ENCODE measurements at regions not wholly inside any gene's neighbourhood (a gene's known extent, or its start where the extent isn't known, plus 50 kb on each side); places are given as distances from the start of the nearest gene placed in this dataset.

DNA sequence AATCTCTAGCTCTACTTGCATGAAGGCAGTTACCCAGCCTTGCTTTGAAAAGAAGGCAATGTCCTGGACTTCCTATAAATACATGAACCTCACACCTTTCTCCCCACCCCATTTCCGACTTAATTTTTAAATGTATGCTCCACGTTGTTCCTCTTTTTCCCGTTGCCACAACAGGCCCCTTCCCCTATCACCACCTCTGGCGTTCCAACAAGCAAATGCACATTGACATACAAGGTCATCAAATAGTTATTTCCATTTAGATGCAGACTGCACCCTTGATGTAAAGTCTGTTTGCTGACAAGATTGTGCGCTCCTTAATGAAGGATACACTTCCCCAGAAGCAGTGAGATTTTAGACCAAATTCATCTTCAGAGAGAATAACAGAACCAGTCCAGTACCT lies 260.7 kb upstream of the UMPS start:
- H3K27me3 Mint-ChIP-seq (ENCODE audit: low read depth), result peaks cover 23% of the 10 kb centered on the region
- H3K4me3 Mint-ChIP-seq, result no peak overlapping the region
- no peak overlapping the region for H3K27ac Mint-ChIP-seq
- H3K9me3 Mint-ChIP-seq, result no peaks in the 10 kb centered on the region
- no peaks in the 10 kb centered on the region for H3K4me1 Mint-ChIP-seq (ENCODE audit: low read depth)
- ATAC-seq (replicated peaks in 1 of 2), result no peak
- DNase-seq, result no peak
- no peaks in the 10 kb centered on the region for H3K36me3 Mint-ChIP-seq (ENCODE audit: insufficient read depth in 2 of 2)

DNA sequence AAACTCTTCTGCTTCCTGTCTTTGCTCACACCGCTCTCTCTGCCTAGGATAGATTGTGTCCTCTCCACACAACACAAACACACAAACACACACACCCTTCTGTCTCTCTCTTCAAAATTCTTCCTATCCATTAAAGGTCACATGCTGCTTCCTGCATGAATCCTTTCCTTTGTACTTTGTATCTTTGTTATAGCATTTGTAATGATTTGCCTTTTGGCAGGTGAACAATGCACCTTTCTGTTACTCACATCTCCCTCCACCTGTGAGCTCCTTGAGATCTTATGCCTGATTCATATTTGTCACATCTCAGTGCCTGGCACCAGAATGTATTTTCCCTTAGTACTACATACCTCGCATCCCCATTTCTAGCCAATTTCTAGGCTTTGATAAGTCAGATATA lies 251.4 kb upstream of the UMPS start:
- no peak for ATAC-seq (replicated peaks in 1 of 2)
- Mint-ChIP-seq H3K9me3 (no peaks in the 10 kb centered on the region), H3K4me3 (no peak overlapping the region), H3K4me1 (ENCODE audit: low read depth) (no peaks in the 10 kb centered on the region), H3K27me3 (ENCODE audit: low read depth) (peaks cover 17% of the 10 kb centered on the region), H3K27ac (no peak overlapping the region), H3K36me3 (ENCODE audit: insufficient read depth in 2 of 2) (no peaks in the 10 kb centered on the region)
- DNase-seq, result no peak

DNA sequence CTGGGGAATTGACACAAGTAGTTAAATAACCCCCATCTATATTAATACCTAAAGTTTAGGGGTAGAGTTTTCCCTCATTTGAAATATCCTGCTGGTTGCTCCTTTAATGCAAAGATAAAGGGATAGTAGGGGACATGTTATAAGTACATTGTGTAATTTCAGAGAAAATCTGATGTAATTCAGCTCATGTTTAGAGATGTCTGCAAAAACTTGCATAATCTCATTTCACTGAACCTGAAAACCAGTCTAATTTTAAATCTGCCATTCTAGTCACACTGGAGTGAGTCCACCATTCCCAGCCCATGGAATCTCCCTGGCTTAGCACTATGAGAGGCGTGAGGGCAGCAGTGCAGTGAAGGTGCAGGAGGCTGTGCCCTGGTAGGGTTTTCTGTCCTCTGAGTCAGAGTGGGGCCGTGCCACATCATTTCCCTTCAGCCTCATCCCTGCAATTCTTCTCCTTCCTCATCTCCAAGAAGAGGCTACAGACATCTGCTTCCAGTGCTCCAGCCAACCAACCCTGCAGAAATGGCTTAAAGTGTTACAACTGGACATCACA lies 246.3 kb upstream of the UMPS start:
- no peak overlapping the region for H3K27ac Mint-ChIP-seq
- no peaks in the 10 kb centered on the region for H3K36me3 Mint-ChIP-seq (ENCODE audit: insufficient read depth in 2 of 2)
- H3K4me1 Mint-ChIP-seq (ENCODE audit: low read depth), result no peaks in the 10 kb centered on the region
- H3K27me3 Mint-ChIP-seq (ENCODE audit: low read depth), result peaks cover 23% of the 10 kb centered on the region
- no peak for DNase-seq
- no peaks in the 10 kb centered on the region for H3K9me3 Mint-ChIP-seq
- ATAC-seq (replicated peaks in 1 of 2), result no peak
- no peak overlapping the region for H3K4me3 Mint-ChIP-seq

DNA sequence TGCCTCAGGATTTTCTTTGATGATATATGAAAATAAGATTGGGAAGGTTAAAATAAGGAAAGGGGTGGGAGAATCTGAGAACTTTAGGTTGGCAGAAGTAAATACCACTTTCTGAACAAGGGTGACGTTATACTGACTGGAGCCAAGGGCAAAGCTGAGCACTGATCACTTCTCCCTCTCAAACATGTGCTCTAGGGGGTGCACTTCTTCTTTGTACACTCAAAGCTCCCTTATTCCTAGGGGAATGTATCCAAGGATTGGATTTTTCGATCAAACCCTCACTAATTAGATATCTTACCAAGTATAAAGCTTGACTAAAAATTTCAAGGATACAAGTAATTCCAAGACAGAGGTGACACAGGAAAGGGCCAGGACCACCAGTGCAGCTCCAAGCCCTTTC lies 243.9 kb upstream of the UMPS start:
- H3K4me3 Mint-ChIP-seq, result no peak overlapping the region
- DNase-seq, result no peak
- no peak for ATAC-seq (replicated peaks in 1 of 2)
- peaks cover 32% of the 10 kb centered on the region for H3K27me3 Mint-ChIP-seq (ENCODE audit: low read depth)
- H3K27ac Mint-ChIP-seq, result no peak overlapping the region
- H3K4me1 Mint-ChIP-seq (ENCODE audit: low read depth), result no peaks in the 10 kb centered on the region
- no peaks in the 10 kb centered on the region for H3K36me3 Mint-ChIP-seq (ENCODE audit: insufficient read depth in 2 of 2)
- H3K9me3 Mint-ChIP-seq, result no peaks in the 10 kb centered on the region

DNA sequence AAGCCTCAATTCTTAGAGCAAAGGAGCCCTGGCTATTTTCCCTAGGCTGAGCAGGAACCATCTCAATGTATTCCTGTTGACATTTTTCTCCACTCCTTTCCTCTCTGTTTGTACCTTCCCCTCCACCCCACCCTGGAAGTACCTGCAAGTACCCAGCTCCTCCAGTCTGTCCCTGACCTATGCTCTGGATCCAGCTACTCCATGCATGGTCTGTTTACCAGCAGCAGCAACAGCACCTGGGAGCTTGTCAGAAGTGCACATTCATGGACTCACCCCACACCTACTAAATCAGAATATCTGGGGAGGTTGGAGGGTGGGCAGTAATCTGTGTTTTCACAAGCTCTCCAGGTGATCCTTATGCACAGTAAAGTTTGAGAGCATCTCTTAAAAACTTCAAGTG lies 240.7 kb upstream of the UMPS start:
- Mint-ChIP-seq H3K9me3 (no peaks in the 10 kb centered on the region), H3K4me1 (ENCODE audit: low read depth) (no peaks in the 10 kb centered on the region), H3K27ac (no peak overlapping the region), H3K4me3 (no peak overlapping the region), H3K27me3 (ENCODE audit: low read depth) (peaks cover 31% of the 10 kb centered on the region), H3K36me3 (ENCODE audit: insufficient read depth in 2 of 2) (no peaks in the 10 kb centered on the region)
- no peak for DNase-seq
- no peak for ATAC-seq (replicated peaks in 1 of 2)

DNA sequence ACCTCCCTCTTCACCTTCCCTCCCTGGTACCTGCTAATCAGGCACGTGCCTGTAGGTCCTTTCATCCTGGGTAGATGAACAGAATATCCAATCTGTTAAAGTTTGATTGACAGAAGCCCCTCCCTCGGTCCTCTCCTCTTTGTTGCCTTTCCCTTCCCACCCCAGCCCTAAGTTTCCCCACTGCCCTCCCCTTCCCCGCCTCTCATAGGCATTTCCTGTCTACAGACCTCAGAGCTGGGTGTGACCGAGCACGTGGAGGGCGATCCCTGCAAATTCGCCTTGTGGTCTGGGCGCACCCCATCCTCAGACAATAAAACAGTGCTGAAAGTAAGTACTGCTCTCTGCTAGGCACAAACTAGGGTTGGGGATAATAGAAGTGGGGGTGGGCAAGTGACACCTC lies 239.2 kb upstream of the UMPS start:
- Mint-ChIP-seq H3K4me3 (no peak overlapping the region), H3K27me3 (ENCODE audit: low read depth) (peaks cover 16% of the 10 kb centered on the region), H3K27ac (no peak overlapping the region), H3K9me3 (no peaks in the 10 kb centered on the region), H3K4me1 (ENCODE audit: low read depth) (no peaks in the 10 kb centered on the region), H3K36me3 (ENCODE audit: insufficient read depth in 2 of 2) (no peaks in the 10 kb centered on the region)
- no peak for DNase-seq
- no peak for ATAC-seq (replicated peaks in 1 of 2)

DNA sequence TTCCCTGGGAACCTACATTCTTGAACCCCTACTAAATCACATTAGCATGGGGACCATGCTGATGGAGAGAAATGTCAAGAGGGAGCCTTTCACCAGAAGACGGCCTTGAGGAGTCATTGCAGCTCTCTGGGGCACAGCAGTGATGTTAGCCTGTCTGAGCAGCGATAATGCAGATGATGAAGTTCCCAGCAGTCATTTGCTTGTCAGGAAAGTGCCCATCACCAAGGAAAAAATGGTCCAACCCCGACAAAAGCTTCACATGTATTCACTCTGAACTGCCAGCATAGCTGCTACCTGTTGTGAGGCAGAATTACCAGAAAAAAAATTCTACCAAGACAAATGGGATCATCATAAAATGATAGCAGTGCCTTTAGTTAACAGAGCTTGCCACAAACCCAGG lies 238.4 kb upstream of the UMPS start:
- no peaks in the 10 kb centered on the region for H3K36me3 Mint-ChIP-seq (ENCODE audit: insufficient read depth in 2 of 2)
- H3K27ac Mint-ChIP-seq, result no peak overlapping the region
- DNase-seq (no peak), ATAC-seq (replicated peaks in 1 of 2) (no peak)
- H3K9me3 Mint-ChIP-seq, result no peaks in the 10 kb centered on the region
- H3K27me3 Mint-ChIP-seq (ENCODE audit: low read depth), result peaks cover 18% of the 10 kb centered on the region
- no peaks in the 10 kb centered on the region for H3K4me1 Mint-ChIP-seq (ENCODE audit: low read depth)
- no peak overlapping the region for H3K4me3 Mint-ChIP-seq

DNA sequence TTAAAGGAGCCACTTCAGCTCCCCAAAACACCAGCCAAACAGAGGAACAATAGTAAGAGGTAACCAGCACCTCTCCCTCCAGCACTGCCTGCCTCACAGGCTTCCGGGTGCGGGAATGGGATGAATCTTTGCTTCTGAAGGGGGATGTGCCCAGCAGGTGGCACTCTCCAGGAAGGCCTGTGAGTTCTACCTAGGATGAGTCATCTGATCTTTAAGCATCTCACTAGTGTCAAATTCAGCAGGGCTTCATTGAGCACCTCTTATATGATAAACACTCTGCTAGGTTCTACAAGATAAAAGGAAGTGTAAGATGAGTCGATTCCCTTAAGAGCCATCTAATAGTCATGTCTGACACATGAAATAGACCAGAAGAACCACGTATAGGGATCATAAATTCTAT lies 237.4 kb upstream of the UMPS start:
- Mint-ChIP-seq H3K4me3 (no peak overlapping the region), H3K27me3 (ENCODE audit: low read depth) (peaks cover 18% of the 10 kb centered on the region), H3K36me3 (ENCODE audit: insufficient read depth in 2 of 2) (no peaks in the 10 kb centered on the region), H3K9me3 (no peaks in the 10 kb centered on the region), H3K27ac (no peak overlapping the region), H3K4me1 (ENCODE audit: low read depth) (no peaks in the 10 kb centered on the region)
- peak; percentile 7 to 23 for DNase-seq
- peak; percentile 20 to 45 for ATAC-seq (replicated peaks in 1 of 2)

DNA sequence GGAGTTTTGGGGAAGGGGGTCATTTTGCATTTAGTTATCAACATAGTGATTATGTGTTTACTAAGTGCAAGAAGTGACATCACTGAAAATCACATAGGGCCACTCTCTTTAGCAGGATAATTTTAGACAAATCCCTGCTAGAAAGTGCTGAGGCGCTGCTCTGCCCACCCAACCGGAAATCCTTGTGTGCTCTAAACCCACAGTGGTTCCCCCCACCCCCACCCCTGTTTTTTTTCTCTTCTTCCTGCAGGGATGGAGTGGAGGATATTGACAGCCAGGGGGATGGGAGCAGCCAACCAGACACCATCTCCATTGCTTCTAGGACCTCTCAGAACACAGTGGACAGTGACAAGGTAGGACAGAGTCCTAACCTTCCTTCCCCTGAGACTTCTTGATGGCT lies 234.2 kb upstream of the UMPS start:
- no peaks in the 10 kb centered on the region for H3K36me3 Mint-ChIP-seq (ENCODE audit: insufficient read depth in 2 of 2)
- H3K27ac Mint-ChIP-seq, result no peak overlapping the region
- no peak for DNase-seq
- no peak overlapping the region for H3K4me3 Mint-ChIP-seq
- H3K4me1 Mint-ChIP-seq (ENCODE audit: low read depth), result no peaks in the 10 kb centered on the region
- no peaks in the 10 kb centered on the region for H3K9me3 Mint-ChIP-seq
- peaks cover 9% of the 10 kb centered on the region for H3K27me3 Mint-ChIP-seq (ENCODE audit: low read depth)
- ATAC-seq (replicated peaks in 1 of 2), result no peak

DNA sequence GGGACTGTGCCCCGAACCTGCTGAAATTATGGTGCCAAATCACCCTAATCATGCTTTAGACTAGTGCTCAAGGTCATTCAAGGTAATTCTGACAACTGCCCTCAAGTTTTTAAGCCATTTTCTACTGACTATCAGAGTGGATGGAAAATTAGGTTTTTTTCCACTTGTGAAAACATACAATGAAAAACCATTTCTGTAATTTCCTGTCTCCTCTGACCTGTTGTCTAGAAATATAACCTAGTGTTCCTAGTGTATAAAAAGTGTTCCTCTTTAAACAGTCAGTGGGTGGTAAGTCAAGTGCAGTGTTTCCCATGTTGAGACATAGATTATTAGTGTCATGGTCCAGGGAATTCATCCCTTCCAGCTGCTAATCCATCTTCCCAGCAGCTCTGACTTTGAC lies 232.8 kb upstream of the UMPS start:
- no peak for ATAC-seq (replicated peaks in 1 of 2)
- H3K27me3 Mint-ChIP-seq (ENCODE audit: low read depth), result peaks cover 23% of the 10 kb centered on the region
- H3K9me3 Mint-ChIP-seq, result no peaks in the 10 kb centered on the region
- no peak overlapping the region for H3K4me3 Mint-ChIP-seq
- H3K4me1 Mint-ChIP-seq (ENCODE audit: low read depth), result no peaks in the 10 kb centered on the region
- no peak overlapping the region for H3K27ac Mint-ChIP-seq
- no peaks in the 10 kb centered on the region for H3K36me3 Mint-ChIP-seq (ENCODE audit: insufficient read depth in 2 of 2)
- no peak for DNase-seq

DNA sequence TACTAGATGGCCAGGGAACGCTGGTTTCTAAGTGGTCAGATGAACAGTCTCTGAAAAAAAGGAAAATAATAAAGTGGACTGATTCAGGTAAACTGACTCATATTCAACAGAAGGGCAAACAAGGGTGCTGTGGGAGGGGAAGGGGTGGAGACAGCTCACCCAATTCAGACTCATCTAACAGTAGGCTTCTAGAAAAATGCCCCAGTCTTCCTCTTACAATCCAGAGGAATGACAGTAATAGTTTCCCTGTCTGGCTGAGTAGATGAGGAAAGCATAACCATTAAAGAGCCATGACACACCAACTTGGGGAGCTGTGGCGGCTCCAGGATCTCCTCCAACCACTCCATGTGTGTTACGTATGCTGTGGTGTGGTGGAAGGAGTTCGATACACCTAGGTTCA lies 231.4 kb upstream of the UMPS start:
- Mint-ChIP-seq H3K36me3 (ENCODE audit: insufficient read depth in 2 of 2) (no peaks in the 10 kb centered on the region), H3K27me3 (ENCODE audit: low read depth) (peaks cover 23% of the 10 kb centered on the region), H3K4me3 (no peak overlapping the region), H3K9me3 (no peaks in the 10 kb centered on the region), H3K27ac (no peak overlapping the region), H3K4me1 (ENCODE audit: low read depth) (no peaks in the 10 kb centered on the region)
- ATAC-seq (replicated peaks in 1 of 2) (no peak), DNase-seq (no peak)

DNA sequence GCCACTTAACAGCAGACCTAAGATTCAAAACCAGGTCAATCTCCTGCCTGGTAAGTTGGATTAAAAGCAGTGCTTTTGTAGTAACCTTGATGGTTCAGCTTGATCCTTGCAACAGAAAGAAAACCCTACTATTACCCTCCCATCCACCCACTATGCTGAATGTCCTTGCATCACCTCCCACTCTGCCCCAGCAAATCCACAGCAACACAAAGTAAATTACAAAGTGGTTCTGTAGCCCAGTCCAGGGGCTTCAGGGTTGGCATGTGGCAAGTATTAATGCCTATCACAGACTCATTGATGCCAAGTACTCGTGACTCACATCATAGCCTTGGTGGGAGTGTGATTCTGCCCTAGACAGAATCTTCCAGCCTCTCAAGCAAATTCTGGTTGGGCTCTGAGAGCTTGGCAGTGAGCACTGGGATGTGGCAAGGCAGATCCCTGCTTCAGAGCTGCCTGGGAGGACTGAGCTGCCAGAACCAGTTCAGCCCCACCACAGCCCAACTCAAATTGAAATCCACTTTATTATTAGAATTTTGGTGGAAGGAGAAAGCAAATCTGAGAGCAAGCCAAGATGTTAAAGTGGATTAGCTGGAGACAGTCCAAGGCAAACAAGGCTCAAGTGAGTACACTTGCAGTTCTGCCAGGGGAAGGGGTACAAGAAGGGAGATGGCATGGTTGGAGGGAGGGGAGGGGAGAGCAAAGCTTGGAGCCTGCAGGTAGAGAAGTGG lies 225.8 kb upstream of the UMPS start:
- DNase-seq (no peak), ATAC-seq (replicated peaks in 1 of 2) (no peak)
- Mint-ChIP-seq H3K36me3 (ENCODE audit: insufficient read depth in 2 of 2) (no peaks in the 10 kb centered on the region), H3K4me1 (ENCODE audit: low read depth) (no peaks in the 10 kb centered on the region), H3K4me3 (no peak overlapping the region), H3K9me3 (no peaks in the 10 kb centered on the region), H3K27ac (no peak overlapping the region), H3K27me3 (ENCODE audit: low read depth) (peaks cover 28% of the 10 kb centered on the region)

DNA sequence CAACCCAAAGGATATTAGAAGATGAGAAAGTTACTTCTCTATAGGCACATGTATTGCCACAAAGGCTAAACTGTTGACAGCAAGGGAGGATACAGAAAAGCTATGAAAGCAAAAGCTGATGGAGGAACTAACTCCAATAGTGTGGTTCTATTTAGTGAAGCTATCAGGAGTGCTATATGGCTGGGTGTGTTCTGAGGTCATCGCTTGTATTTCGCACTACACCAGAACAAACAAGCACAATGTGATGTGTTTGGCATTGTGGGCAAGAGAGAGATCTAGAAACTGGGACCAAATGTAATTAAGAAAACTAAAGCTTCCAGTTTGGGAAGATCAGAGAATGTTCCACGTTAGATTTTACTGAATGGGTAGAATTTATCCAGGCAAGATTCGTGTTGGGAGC lies 220.4 kb upstream of the UMPS start:
- H3K27ac Mint-ChIP-seq, result no peak overlapping the region
- H3K4me3 Mint-ChIP-seq, result no peak overlapping the region
- H3K4me1 Mint-ChIP-seq (ENCODE audit: low read depth), result no peaks in the 10 kb centered on the region
- no peak for ATAC-seq (replicated peaks in 1 of 2)
- no peaks in the 10 kb centered on the region for H3K9me3 Mint-ChIP-seq
- H3K36me3 Mint-ChIP-seq (ENCODE audit: insufficient read depth in 2 of 2), result no peaks in the 10 kb centered on the region
- DNase-seq, result no peak
- peaks cover 30% of the 10 kb centered on the region for H3K27me3 Mint-ChIP-seq (ENCODE audit: low read depth)

DNA sequence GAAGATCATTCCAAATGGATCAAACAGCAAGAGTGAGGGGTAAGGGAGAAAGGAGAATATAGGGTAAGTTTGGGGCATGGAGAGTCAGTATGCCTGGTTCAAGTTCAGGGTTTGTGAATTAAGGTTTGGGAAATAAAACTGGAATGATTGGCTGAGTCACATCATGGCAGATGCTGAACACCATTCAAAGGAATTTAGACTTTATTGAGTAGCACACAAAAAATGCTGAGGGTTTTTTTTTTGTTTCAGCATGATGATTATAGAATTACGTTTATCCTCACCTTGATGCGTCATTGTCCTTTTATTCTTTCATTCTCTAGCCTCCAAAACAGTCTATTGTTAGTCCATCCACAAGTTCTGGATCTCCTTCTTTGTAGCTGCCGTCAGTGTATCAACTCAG lies 220.0 kb upstream of the UMPS start:
- H3K4me1 Mint-ChIP-seq (ENCODE audit: low read depth), result no peaks in the 10 kb centered on the region
- no peaks in the 10 kb centered on the region for H3K36me3 Mint-ChIP-seq (ENCODE audit: insufficient read depth in 2 of 2)
- ATAC-seq (replicated peaks in 1 of 2), result no peak
- no peak overlapping the region for H3K4me3 Mint-ChIP-seq
- H3K9me3 Mint-ChIP-seq, result no peaks in the 10 kb centered on the region
- no peak overlapping the region for H3K27ac Mint-ChIP-seq
- H3K27me3 Mint-ChIP-seq (ENCODE audit: low read depth), result peaks cover 27% of the 10 kb centered on the region
- DNase-seq, result no peak

Measured in activated T-cell treated with anti-CD3 and anti-CD28 coated beads, Interleukin-2, amount 50 U/mL, for 72 hours (primary cell).